GM12878 (cell line): ENCODE measurements at regions not wholly inside any gene's neighbourhood (a gene's known extent, or its start where the extent isn't known, plus 50 kb on each side); places are given as distances from the start of the nearest gene placed in this dataset.

Experiments
- ATAC-seq: fragments of 200-7000 bp; cut with Tn5 transposase; 3 replicates; pipeline ENCODE4 v1.9.1; 2020; ENCODE audit warnings: mild to moderate bottlenecking, moderate library complexity
- BruUV-seq: library from RNA; stranded (reverse); fragments of 400-500 nt; replicated peaks from 2 replicates; lab custom pipeline; 2021; lab: Mats Ljungman, UMichigan
- CTCF ChIA-PET: fragments of 300-600 bp; sonication (Branson Sonifier 250); formaldehyde crosslinking; extraction: SDS; loops from one replicate; lab custom pipeline; 2021; ENCODE audit warnings: inconsistent platforms; lab: Yijun Ruan, JAX
- POLR2A ChIA-PET: fragments of 350-600 bp; formaldehyde crosslinking; extraction: SDS; loops from one replicate; lab custom pipeline; 2021; ENCODE audit warnings: inconsistent platforms; lab: Charles Lee
- RAD21 ChIA-PET: fragments of 300-600 bp; sonication (Branson Sonifier 250); formaldehyde crosslinking; loops from one replicate; lab custom pipeline; 2023; ENCODE audit warnings: antibody characterized with exemption; ENCODE audit not compliant: unreplicated experiment; lab: Charles Lee
- SMC1A ChIA-PET: fragments of 300-600 bp; sonication (Branson Sonifier 250); formaldehyde crosslinking; loops from one replicate; lab custom pipeline; 2023; ENCODE audit not compliant: unreplicated experiment, uncharacterized antibody; lab: Charles Lee
- DNase-seq: peaks from one replicate; pipeline ENCODE4 v3.0.0-alpha.2; 2011; ENCODE audit warnings: low read depth, low spot score
- FAIRE-seq: peaks from 3 replicates; lab custom pipeline; 2011; peaks lifted over from hg19 to GRCh38; lab: Jason Lieb, UNC
- H2AFZ ChIP-seq: 2 replicates; pipeline ENCODE4 v1.6.0; 2011; ENCODE audit warnings: low read depth, low read length, control low read depth; ENCODE audit not compliant: control insufficient read depth
- H3K27ac ChIP-seq: 2 replicates; pipeline ENCODE4 v1.5.1; 2011; ENCODE audit warnings: control low read depth; ENCODE audit not compliant: control insufficient read depth, insufficient read depth
- H3K27me3 ChIP-seq, 2 experiments: replicated peaks in 1 of 2; 2 replicates each; pipeline versions ENCODE4 v1.6.0 to v1.6.1; 2011; ENCODE audit warnings: low read length in 1 of 2; ENCODE audit not compliant: control insufficient read depth in 2 of 2, insufficient read depth in 2 of 2
- H3K36me3 ChIP-seq, 2 experiments: 2 replicates each; pipeline ENCODE4 v1.5.1; 2011; ENCODE audit warnings: low read length in 1 of 2; ENCODE audit not compliant: control insufficient read depth in 2 of 2, insufficient read depth in 2 of 2
- H3K4me1 ChIP-seq: 2 replicates; pipeline ENCODE4 v1.6.1; 2011; ENCODE audit warnings: mild to moderate bottlenecking, low read length, moderate library complexity, mixed read lengths; ENCODE audit not compliant: control insufficient read depth, insufficient read depth
- H3K4me2 ChIP-seq: 2 replicates; pipeline ENCODE4 v1.6.0; 2011; ENCODE audit warnings: control low read depth; ENCODE audit not compliant: control insufficient read depth, insufficient read depth
- H3K4me3 ChIP-seq: fragments of 200-600 bp; sonication (generic); 2 replicates; pipeline ENCODE4 v1.5.1; 2016
- H3K79me2 ChIP-seq: 2 replicates; pipeline ENCODE4 v1.6.0; 2011; ENCODE audit warnings: low read length; ENCODE audit not compliant: control insufficient read depth, insufficient read depth
- H3K9ac ChIP-seq: 2 replicates; pipeline ENCODE4 v1.8.0; 2011; ENCODE audit warnings: low read length, control low read depth, mixed read lengths; ENCODE audit not compliant: control insufficient read depth, insufficient read depth
- H3K9me3 ChIP-seq: replicated peaks from 3 replicates; pipeline ENCODE4 v1.5.1; 2011; ENCODE audit warnings: mild to moderate bottlenecking, low read length; ENCODE audit not compliant: control insufficient read depth, insufficient read depth
- H4K20me1 ChIP-seq: 2 replicates; pipeline ENCODE4 v1.6.0; 2011; ENCODE audit not compliant: control insufficient read depth, insufficient read depth
- ASH2L ChIP-seq: fragments of 300-600, 200-600 bp; sonication (generic); IDR thresholded peaks from 2 replicates; pipeline ENCODE4 v1.6.1; 2017; ENCODE audit warnings: low read depth, mild to moderate bottlenecking, borderline replicate concordance
- ATF7 ChIP-seq: fragments of 450-650 bp; IDR thresholded peaks from 2 replicates; pipeline ENCODE4 v1.6.1; 2016; ENCODE audit warnings: low read depth, mild to moderate bottlenecking
- BACH1 ChIP-seq: fragments of 450-650 bp; IDR thresholded peaks from 2 replicates; pipeline ENCODE4 v1.6.1; 2017; ENCODE audit warnings: mild to moderate bottlenecking, borderline replicate concordance
- BCLAF1 ChIP-seq: fragments of 450-650 bp; IDR thresholded peaks from 2 replicates; pipeline ENCODE4 v1.6.1; 2017; ENCODE audit warnings: antibody characterized with exemption, mild to moderate bottlenecking, moderate library complexity
- EP300 ChIP-seq, 2 experiments: fragments of 150-350 bp in 1 of 2; IDR thresholded peaks; 2 replicates each; pipeline ENCODE4 v1.6.1; 2011 to 2012; ENCODE audit warnings: low read depth in 2 of 2, low read length in 2 of 2, borderline replicate concordance in 1 of 2, improper control_type of control experiment in 1 of 2, inconsistent platforms in 1 of 2; ENCODE audit not compliant: control insufficient read depth in 1 of 2
- KLF5 ChIP-seq: fragments of 450-650 bp; IDR thresholded peaks from 2 replicates; pipeline ENCODE4 v1.6.1; 2014; ENCODE audit warnings: mild to moderate bottlenecking; ENCODE audit not compliant: partially characterized antibody
- MAX ChIP-seq: IDR thresholded peaks from 2 replicates; pipeline ENCODE4 v1.6.1; 2012; ENCODE audit warnings: low read depth, low read length, improper control_type of control experiment
- NR2F1 ChIP-seq: fragments of 450-650 bp; conservative IDR thresholded peaks from 2 replicates; pipeline ENCODE4 v1.6.1; 2017; ENCODE audit warnings: mild to moderate bottlenecking
- RELA ChIP-seq: fragments of 450-650 bp; IDR thresholded peaks from 2 replicates; pipeline ENCODE4 v1.8.0; 2014; ENCODE audit warnings: borderline replicate concordance; ENCODE audit not compliant: partially characterized antibody
- TCF12 ChIP-seq: IDR thresholded peaks from 2 replicates; pipeline ENCODE4 v1.6.1; 2011; ENCODE audit warnings: low read depth, mild to moderate bottlenecking, low read length
- YY1 ChIP-seq: IDR thresholded peaks from 2 replicates; pipeline ENCODE4 v1.6.1; 2011; ENCODE audit warnings: low read depth, mild to moderate bottlenecking, low read length
- WGBS: methylation state at CpG from one replicate; pipeline ENCODE4 v1.1.6; 2016; ENCODE audit warnings: low lambda C conversion rate; ENCODE audit not compliant: insufficient replicate concordance, insufficient coverage; ENCODE audit errors: missing lambda C conversion rate; 5-methylcytosine and 5-hydroxymethylcytosine counted together
- in situ Hi-C: fragments of 300-500 bp; cut with MboI; formaldehyde crosslinking; loops from 9 replicates; pipeline ENCODE4 v1.14.3; 2018; ENCODE audit warnings: mixed read lengths
- intact Hi-C: fragments of 100-400 bp; cut with micrococcal nuclease; formaldehyde crosslinking; loops from one replicate; pipeline ENCODE4 v1.14.2; 2022; ENCODE audit not compliant: unreplicated experiment

- TF ChIP-seq EP300 (IDR thresholded peaks at IDR 0.05; ENCODE audit: borderline replicate concordance in 1 of 2, control insufficient read depth in 1 of 2, low read depth in 2 of 2, low read length in 2 of 2) = no peak
- TF ChIP-seq KLF5 = no peak
- no peak for TF ChIP-seq TCF12
- TF ChIP-seq ASH2L = no peak
- TF ChIP-seq, all 136 proteins: peak for 0
These were observed 586.7 kb upstream of the CITED2 start (continued) for GRCh38 chr6:139961190-139961589.

- in situ Hi-C loops (no loop called here), intact Hi-C loops (no loop called here)
- TF ChIP-seq YY1 (no peak), ATF7 (no peak), MAX (no peak), NR2F1 (no peak), BACH1 (no peak), BCLAF1 (no peak), RELA (no peak)
- H3K36me3 ChIP-seq = no peaks in the 10 kb centered on the region
- H3K27ac ChIP-seq = no peak overlapping the region
- POLR2A ChIA-PET = no interaction called here
- BruUV-seq = no TSS peak
- H3K4me3 ChIP-seq = no peak overlapping the region
- H3K27me3 ChIP-seq = no peaks in the 10 kb centered on the region
- DNase-seq (no peak), ATAC-seq (no peak), FAIRE-seq (no peak)
- SMC1A ChIA-PET = interaction anchor here (0.8 to 1.5 kb wide), 5 partner anchors 19 to 91 kb away, joined by 3 to 4 read pairs (median 3); no protein-coding TSS in a partner anchor
- H3K9ac ChIP-seq = no peak overlapping the region
- no peaks in the 10 kb centered on the region for H3K9me3 ChIP-seq
- no peak overlapping the region for H3K4me2 ChIP-seq
- no peaks in the 10 kb centered on the region for H4K20me1 ChIP-seq
- H3K79me2 ChIP-seq = no peaks in the 10 kb centered on the region
- RAD21 ChIA-PET = no interaction called here
- 0% methylated on average over 2 of the region's 2 CpGs for WGBS
- no peak overlapping the region for H2AFZ ChIP-seq
- CTCF ChIA-PET = no interaction called here
- H3K4me1 ChIP-seq = no peaks in the 10 kb centered on the region
These were observed 586.2 kb upstream of the CITED2 start for GRCh38 chr6:139960671-139961070.
